ENCODE measurements at regions not wholly inside any gene's neighbourhood (a gene's known extent, or its start where the extent isn't known, plus 50 kb on each side); places are given as distances from the start of the nearest gene placed in this dataset.

DNA sequence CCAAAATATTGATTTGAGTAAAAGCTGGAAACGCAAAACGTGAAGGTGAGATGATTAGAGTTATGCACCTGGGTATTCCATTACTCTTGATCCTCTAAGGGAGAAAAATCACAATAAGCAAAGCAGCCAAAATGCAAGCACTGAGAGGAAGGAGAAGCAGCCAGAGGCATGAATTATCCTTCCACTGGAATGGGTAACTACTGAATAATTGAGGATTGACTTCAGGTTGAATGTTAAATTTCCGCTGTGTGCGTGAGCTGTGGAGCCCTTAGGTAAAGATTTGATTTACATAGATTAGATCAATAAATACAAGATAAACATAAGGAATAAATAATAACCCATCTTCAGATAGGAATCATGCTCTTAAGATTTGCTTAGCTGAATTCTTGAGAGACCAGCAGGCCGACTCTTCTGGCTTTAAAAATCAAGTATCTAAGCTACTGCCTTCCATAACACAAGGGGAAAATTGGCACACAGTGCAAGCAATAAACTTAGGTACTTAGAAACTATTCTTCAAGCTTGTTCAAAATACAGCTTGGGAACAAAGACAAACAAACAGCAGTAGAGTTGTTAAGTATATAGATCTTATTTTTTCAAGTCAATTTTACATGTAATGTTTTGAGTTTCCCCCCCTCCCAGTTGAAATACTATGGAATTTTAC is 1459.5 kb downstream of the ZPLD1 start (continued):
- TF ChIP-seq PHF8 (conservative IDR thresholded peaks at IDR 0.05; ENCODE audit: low read depth, low read length): no peak
